CD4-positive, alpha-beta memory T cell (primary cell): ENCODE measurements at regions not wholly inside any gene's neighbourhood (a gene's known extent, or its start where the extent isn't known, plus 50 kb on each side); places are given as distances from the start of the nearest gene placed in this dataset.

Experiments
- CTCF ChIA-PET: fragments of 350-600 bp; sonication (Branson Sonifier 250); formaldehyde crosslinking; loops from one replicate; lab custom pipeline; 2021; ENCODE audit warnings: inconsistent platforms; ENCODE audit not compliant: partially characterized antibody; lab: Charles Lee
- POLR2A ChIA-PET: fragments of 350-600 bp; sonication (Branson Sonifier 250); formaldehyde crosslinking; loops from one replicate; lab custom pipeline; 2021; ENCODE audit not compliant: partially characterized antibody; lab: Charles Lee
- DNase-seq, 5 donors: peaks; one replicate each; pipeline versions ENCODE4 v3.0.0 to v3.0.0-alpha.2; 2020 to 2022; ENCODE audit warnings: mixed read lengths in 1 of 5
- H3K27ac ChIP-seq: one replicate; pipeline ENCODE4 v1.7.0; 2013; ENCODE audit warnings: low read depth, low read length
- H3K27me3 ChIP-seq: 2 replicates; pipeline ENCODE4 v1.7.0; 2013; ENCODE audit warnings: mild to moderate bottlenecking, low read length, moderate library complexity; ENCODE audit not compliant: insufficient read depth
- H3K36me3 ChIP-seq: 2 replicates; pipeline ENCODE4 v1.7.0; 2013; ENCODE audit warnings: mild to moderate bottlenecking, low read length, moderate library complexity; ENCODE audit not compliant: insufficient read depth
- H3K4me1 ChIP-seq: 2 replicates; pipeline ENCODE4 v1.7.0; 2013; ENCODE audit warnings: mild to moderate bottlenecking, low read length, moderate library complexity; ENCODE audit not compliant: insufficient read depth
- H3K4me3 ChIP-seq, 2 donors: one replicate each; pipeline ENCODE4 v1.7.0; 2013; ENCODE audit warnings: low read length in 2 of 2, mild to moderate bottlenecking in 1 of 2
- H3K9me3 ChIP-seq, 2 donors: one replicate each; pipeline ENCODE4 v1.7.0; 2013; ENCODE audit warnings: low read length in 2 of 2, control low read depth in 1 of 2; ENCODE audit not compliant: control insufficient read depth in 1 of 2
- H3K27ac Mint-ChIP-seq, 7 donors: one replicate each; pipeline ENCODE4 v1.8.0; 2020 to 2021; ENCODE audit warnings: mixed read lengths in 7 of 7, mild to moderate bottlenecking in 6 of 7, inconsistent platforms in 3 of 7, moderate library complexity in 3 of 7
- H3K27me3 Mint-ChIP-seq, 2 donors: one replicate each; pipeline ENCODE4 v1.8.0; 2020 to 2021; ENCODE audit warnings: mixed read lengths in 2 of 2
- H3K36me3 Mint-ChIP-seq, 2 donors: one replicate each; pipeline ENCODE4 v1.8.0; 2020 to 2021; ENCODE audit warnings: mixed read lengths in 2 of 2, inconsistent platforms in 1 of 2, mild to moderate bottlenecking in 1 of 2
- H3K4me1 Mint-ChIP-seq, 4 donors: one replicate each; pipeline ENCODE4 v1.8.0; 2020 to 2021; ENCODE audit warnings: mixed read lengths in 4 of 4, mild to moderate bottlenecking in 1 of 4
- H3K4me3 Mint-ChIP-seq, 8 donors: one replicate each; pipeline ENCODE4 v1.8.0; 2020 to 2021; ENCODE audit warnings: mixed read lengths in 8 of 8, mild to moderate bottlenecking in 7 of 8, moderate library complexity in 6 of 8, inconsistent platforms in 3 of 8
- H3K9me3 Mint-ChIP-seq, 8 donors: one replicate each; pipeline ENCODE4 v1.8.0; 2020 to 2021; ENCODE audit warnings: mixed read lengths in 8 of 8, mild to moderate bottlenecking in 5 of 8, inconsistent platforms in 3 of 8, moderate library complexity in 1 of 8
- intact Hi-C: fragments of 100-400 bp; cut with micrococcal nuclease; formaldehyde crosslinking; loops from one replicate; pipeline ENCODE4 v1.15.1; 2023

GRCh38 chr12:127813147-127813546 lies 453.8 kb upstream of the TMEM132C start:
- Mint-ChIP-seq H3K27ac (no peak overlapping the region), H3K9me3 (peaks cover 0 to 12% (median 4%) of the 10 kb centered on the region in 8 donors), H3K4me3 (no peak overlapping the region), H3K36me3 (no peaks in the 10 kb centered on the region), H3K27me3 (no peaks in the 10 kb centered on the region), H3K4me1 (no peaks in the 10 kb centered on the region)
- no peak overlapping the region for H3K4me3 ChIP-seq
- DNase-seq, result no peak
- H3K27ac ChIP-seq, result no peak overlapping the region
- ChIA-PET POLR2A (no interaction called here), CTCF (no interaction called here)
- H3K36me3 ChIP-seq, result no peaks in the 10 kb centered on the region
- intact Hi-C loops, result no loop called here
- H3K9me3 ChIP-seq, result no peaks in the 10 kb centered on the region
- H3K4me1 ChIP-seq, result no peaks in the 10 kb centered on the region
- no peaks in the 10 kb centered on the region for H3K27me3 ChIP-seq

- Mint-ChIP-seq H3K27ac (no peak overlapping the region), H3K9me3 (peaks cover 0 to 9% (median 3%) of the 10 kb centered on the region in 8 donors), H3K36me3 (no peaks in the 10 kb centered on the region), H3K27me3 (no peaks in the 10 kb centered on the region), H3K4me1 (no peaks in the 10 kb centered on the region), H3K4me3 (no peak overlapping the region)
- H3K4me3 ChIP-seq, result no peak overlapping the region
- H3K27me3 ChIP-seq, result no peaks in the 10 kb centered on the region
- H3K4me1 ChIP-seq, result no peaks in the 10 kb centered on the region
- ChIA-PET POLR2A (no interaction called here), CTCF (no interaction called here)
- intact Hi-C loops, result no loop called here
- H3K27ac ChIP-seq, result no peak overlapping the region
- H3K9me3 ChIP-seq, result no peaks in the 10 kb centered on the region
- DNase-seq, result no peak
- H3K36me3 ChIP-seq, result no peaks in the 10 kb centered on the region
These were observed 447.9 kb upstream of the TMEM132C start for GRCh38 chr12:127819056-127819455.

- Mint-ChIP-seq H3K27ac (no peak overlapping the region), H3K4me3 (no peak overlapping the region), H3K27me3 (no peaks in the 10 kb centered on the region), H3K36me3 (no peaks in the 10 kb centered on the region), H3K9me3 (peaks cover 0 to 9% (median 3%) of the 10 kb centered on the region in 8 donors), H3K4me1 (no peaks in the 10 kb centered on the region)
- ChIA-PET CTCF (no interaction called here), POLR2A (no interaction called here)
- DNase-seq, result no peak
- intact Hi-C loops, result no loop called here
- H3K36me3 ChIP-seq, result no peaks in the 10 kb centered on the region
- H3K4me3 ChIP-seq, result no peak overlapping the region
- no peak overlapping the region for H3K27ac ChIP-seq
- H3K9me3 ChIP-seq, result no peaks in the 10 kb centered on the region
- no peaks in the 10 kb centered on the region for H3K4me1 ChIP-seq
- H3K27me3 ChIP-seq, result no peaks in the 10 kb centered on the region
These were observed 446.7 kb upstream of the TMEM132C start for GRCh38 chr12:127820271-127820670.

- H3K36me3 ChIP-seq, result no peaks in the 10 kb centered on the region
- intact Hi-C loops, result no loop called here
- Mint-ChIP-seq H3K27ac (no peak overlapping the region), H3K4me3 (no peak overlapping the region), H3K27me3 (no peaks in the 10 kb centered on the region), H3K4me1 (no peaks in the 10 kb centered on the region), H3K36me3 (no peaks in the 10 kb centered on the region), H3K9me3 (peaks cover 0 to 9% (median 3%) of the 10 kb centered on the region in 8 donors)
- H3K4me3 ChIP-seq, result no peak overlapping the region
- ChIA-PET CTCF (no interaction called here), POLR2A (no interaction called here)
- H3K27me3 ChIP-seq, result no peaks in the 10 kb centered on the region
- no peaks in the 10 kb centered on the region for H3K9me3 ChIP-seq
- H3K27ac ChIP-seq, result no peak overlapping the region
- DNase-seq, result no peak
- H3K4me1 ChIP-seq, result no peaks in the 10 kb centered on the region
These were observed 446.1 kb upstream of the TMEM132C start for GRCh38 chr12:127820846-127821245.

- CTCF ChIA-PET, result no interaction called here
- Histone ChIP-seq H3K27me3 (no peaks in the 10 kb centered on the region), H3K4me1 (no peaks in the 10 kb centered on the region), H3K36me3 (no peaks in the 10 kb centered on the region), H3K9me3 (peaks cover 0 to 2% of the 10 kb centered on the region in 2 donors), H3K27ac (no peak overlapping the region), H3K4me3 (no peak overlapping the region)
- no peak for DNase-seq
- Mint-ChIP-seq H3K27me3 (no peaks in the 10 kb centered on the region), H3K9me3 (peaks cover 0 to 9% (median 4%) of the 10 kb centered on the region in 8 donors), H3K27ac (no peak overlapping the region), H3K36me3 (no peaks in the 10 kb centered on the region), H3K4me3 (no peak overlapping the region), H3K4me1 (no peaks in the 10 kb centered on the region)
- intact Hi-C loops, result no loop called here
- POLR2A ChIA-PET, result no interaction called here
These were observed 444.1 kb upstream of the TMEM132C start for GRCh38 chr12:127822809-127823411.

- H3K4me1 Mint-ChIP-seq, result no peaks in the 10 kb centered on the region
- no peaks in the 10 kb centered on the region for H3K36me3 Mint-ChIP-seq
- H3K4me3 Mint-ChIP-seq, result no peak overlapping the region
- POLR2A ChIA-PET, result no interaction called here
- no peaks in the 10 kb centered on the region for H3K36me3 ChIP-seq
- no peaks in the 10 kb centered on the region for H3K4me1 ChIP-seq
- CTCF ChIA-PET, result no interaction called here
- no peak overlapping the region for H3K4me3 ChIP-seq
- intact Hi-C loops, result no loop called here
- H3K27me3 Mint-ChIP-seq, result no peaks in the 10 kb centered on the region
- peaks cover 0 to 3% of the 10 kb centered on the region in 2 donors for H3K9me3 ChIP-seq
- H3K27ac ChIP-seq, result no peak overlapping the region
- H3K9me3 Mint-ChIP-seq, result peaks cover 0 to 8% (median 6%) of the 10 kb centered on the region in 8 donors
- DNase-seq, result no peak
- H3K27ac Mint-ChIP-seq, result no peak overlapping the region
- no peaks in the 10 kb centered on the region for H3K27me3 ChIP-seq
These were observed 443.2 kb upstream of the TMEM132C start for GRCh38 chr12:127823801-127824200.

- Histone ChIP-seq H3K9me3 (peaks cover 0 to 3% of the 10 kb centered on the region in 2 donors), H3K36me3 (no peaks in the 10 kb centered on the region), H3K4me3 (no peak overlapping the region), H3K4me1 (no peaks in the 10 kb centered on the region), H3K27ac (no peak overlapping the region), H3K27me3 (no peaks in the 10 kb centered on the region)
- no peak overlapping the region for H3K4me3 Mint-ChIP-seq
- H3K27me3 Mint-ChIP-seq, result no peaks in the 10 kb centered on the region
- POLR2A ChIA-PET, result no interaction called here
- CTCF ChIA-PET, result no interaction called here
- peaks cover 0 to 9% (median 2%) of the 10 kb centered on the region in 8 donors for H3K9me3 Mint-ChIP-seq
- H3K4me1 Mint-ChIP-seq, result no peaks in the 10 kb centered on the region
- intact Hi-C loops, result no loop called here
- no peak for DNase-seq
- H3K27ac Mint-ChIP-seq, result no peak overlapping the region
- H3K36me3 Mint-ChIP-seq, result no peaks in the 10 kb centered on the region
These were observed 437.5 kb upstream of the TMEM132C start for GRCh38 chr12:127829281-127830064.
